HG03469 (cell line): ENCODE measurements at regions not wholly inside any gene's neighbourhood (a gene's known extent, or its start where the extent isn't known, plus 50 kb on each side); places are given as distances from the start of the nearest gene placed in this dataset.

Experiments
- ATAC-seq: cut with Tn5 transposase; IDR thresholded peaks from one replicate; pipeline ENCODE4 v1.9.1; 2021; ENCODE audit warnings: mild to moderate bottlenecking, moderate library complexity, moderate number of reproducible peaks; ENCODE audit not compliant: unreplicated experiment

DNA sequence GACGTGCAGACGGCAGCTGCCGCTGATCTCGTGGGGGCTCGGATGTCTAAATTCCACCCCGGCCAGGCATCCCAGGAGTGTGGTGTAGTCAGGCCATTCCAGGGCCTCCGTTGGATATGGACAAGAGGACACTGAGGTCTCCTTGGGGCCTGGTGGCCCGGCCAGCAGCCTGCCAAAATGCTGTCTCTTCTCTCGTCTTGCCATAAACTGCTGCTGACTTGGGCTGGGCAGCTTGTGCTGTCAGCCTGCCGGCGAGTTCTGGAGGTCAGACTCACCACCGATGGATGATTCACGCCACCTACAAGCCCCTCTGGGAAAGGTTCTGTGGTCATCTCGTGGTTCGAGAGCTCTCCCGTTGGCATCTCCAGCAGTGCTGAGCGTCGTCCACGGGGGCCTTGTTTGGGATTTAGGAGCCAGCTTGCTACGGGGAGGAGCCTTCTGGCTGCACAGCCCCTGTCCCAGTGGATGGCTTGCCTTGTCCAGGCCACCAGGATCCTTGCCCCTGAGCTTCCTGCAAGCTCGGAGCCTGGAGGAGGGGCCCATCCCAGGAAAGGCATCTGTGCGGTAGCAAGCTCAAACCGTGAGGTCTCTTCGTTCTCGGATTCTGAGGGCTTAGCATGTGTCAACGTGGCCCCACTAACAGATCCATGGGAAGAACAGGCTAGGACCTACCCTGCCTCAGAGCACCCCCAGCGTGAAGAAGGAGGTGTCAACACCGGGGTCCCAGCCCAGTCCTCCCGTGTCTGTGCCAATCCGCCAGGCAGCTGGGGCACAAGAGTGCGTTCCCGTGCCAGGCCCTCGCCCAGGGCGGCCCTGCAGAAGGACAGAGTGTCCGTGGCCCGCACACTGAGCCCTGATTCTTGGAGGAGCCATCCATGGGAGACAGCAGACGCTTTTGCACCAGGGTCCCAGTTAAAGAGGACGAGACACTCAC lies 1114.1 kb downstream of the BRD1 start:
- no peak for ATAC-seq

DNA sequence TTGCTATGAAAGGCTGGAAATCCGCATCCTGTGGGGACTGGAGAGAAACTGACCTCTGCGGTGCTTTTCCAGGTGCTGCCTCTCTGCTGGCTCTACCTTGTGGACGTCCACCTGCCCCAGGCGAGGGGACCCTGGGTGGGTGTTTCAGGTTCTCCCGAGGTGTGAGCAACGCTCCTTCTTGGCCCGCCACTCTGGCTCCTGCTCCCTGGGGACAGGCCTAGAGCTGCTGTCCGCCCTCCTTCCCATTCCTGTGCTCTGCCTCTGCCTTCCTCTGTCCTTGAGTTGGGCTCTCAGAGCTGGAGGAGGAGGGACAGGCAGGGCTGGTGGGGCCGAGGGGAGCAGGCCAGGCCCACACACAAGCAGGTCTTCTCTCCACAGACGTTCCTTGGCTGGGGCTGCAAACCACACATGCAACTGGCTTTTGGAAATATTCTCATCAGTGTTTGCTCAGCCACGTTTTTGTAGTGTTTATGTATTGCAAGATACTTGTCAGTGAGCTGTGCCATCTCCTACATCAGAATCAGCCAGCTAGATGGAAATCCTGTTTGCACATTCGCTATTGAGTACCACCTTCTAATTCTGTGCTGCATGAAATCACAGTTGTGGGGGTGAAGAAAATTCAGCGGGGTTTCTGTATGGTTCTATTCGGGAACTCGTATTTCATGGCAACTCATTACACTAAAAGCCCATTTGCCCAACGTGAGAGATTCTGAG lies 1115.0 kb downstream of the BRD1 start:
- no peak for ATAC-seq

DNA sequence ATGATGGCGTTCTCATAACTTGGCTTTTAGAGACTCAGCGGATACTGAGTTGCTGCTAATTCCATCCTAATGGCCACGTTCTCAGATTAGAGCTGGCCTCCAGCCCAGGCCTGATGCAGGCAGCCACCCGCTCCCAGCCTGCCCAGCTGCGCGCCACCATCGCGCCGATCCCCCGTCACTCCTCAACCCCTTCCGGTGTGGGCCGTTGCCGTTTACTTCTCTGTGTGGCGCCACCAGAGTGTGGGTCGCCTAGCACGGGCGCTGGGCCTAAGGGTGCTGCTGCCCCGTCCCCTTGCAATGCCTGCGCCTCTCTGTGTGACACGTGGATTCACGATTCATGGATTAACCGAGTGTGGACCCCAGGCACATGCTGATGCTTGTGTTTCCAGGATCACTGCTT lies 1116.0 kb downstream of the BRD1 start:
- no peak for ATAC-seq

DNA sequence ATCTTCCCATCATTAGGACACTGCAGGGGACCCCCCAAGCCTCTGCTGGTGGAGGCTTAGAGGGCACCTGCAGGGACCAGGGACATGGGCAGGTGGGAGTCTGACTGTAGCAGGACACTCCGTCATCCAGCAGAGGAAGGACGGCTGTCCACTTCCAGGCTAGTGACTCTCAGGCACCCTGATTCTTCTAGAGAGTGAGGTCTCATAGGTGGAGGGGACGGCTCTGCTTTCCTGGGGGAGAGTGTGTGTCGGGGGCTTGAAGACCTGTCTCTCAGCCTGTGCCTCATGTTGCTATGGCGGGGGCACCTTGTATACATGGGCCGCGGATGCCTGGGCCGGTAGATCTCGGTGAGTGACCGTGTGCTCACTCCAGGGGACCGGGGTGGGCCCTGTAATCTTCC lies 1116.6 kb downstream of the BRD1 start:
- ATAC-seq = no peak

DNA sequence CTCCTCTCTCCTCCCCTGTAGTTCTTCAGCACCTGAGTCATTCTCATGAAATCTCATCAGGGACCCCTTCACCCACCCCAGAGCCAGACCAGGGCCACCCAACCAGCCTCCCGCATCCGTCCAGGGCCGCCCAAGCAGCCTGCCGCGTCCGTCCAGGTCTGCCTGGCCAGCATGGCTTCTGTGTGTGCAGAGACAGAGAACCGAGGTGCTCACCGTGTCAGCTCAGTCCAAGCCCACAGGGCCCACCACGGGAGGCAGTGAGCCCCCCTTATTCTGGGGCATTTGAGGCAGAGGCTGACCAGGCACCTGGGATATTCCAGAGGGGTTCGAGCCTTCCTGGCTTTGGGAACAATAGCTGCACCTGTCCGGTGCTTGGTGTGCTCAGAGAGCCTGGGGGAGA lies 1117.3 kb downstream of the BRD1 start:
- ATAC-seq = no peak

DNA sequence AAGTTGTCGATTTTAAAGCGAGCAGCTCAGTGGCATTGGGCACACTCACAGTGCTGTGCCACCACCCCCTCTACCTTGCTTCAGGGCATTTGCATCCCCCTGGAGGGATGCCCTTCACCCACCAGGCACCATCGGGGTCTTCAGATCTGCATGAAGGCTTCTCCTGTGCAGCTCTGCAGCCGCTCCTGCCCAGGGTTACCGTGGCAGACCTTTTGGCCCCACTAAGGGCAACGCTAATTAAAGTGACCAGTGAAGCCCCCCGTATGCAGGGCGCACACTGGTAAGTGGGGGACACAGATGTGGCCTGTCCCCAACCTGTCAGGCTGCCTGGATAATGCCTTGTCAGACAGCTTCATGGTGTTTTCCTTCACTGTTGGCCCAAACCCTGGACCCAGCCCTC lies 1117.7 kb downstream of the BRD1 start:
- no peak for ATAC-seq

DNA sequence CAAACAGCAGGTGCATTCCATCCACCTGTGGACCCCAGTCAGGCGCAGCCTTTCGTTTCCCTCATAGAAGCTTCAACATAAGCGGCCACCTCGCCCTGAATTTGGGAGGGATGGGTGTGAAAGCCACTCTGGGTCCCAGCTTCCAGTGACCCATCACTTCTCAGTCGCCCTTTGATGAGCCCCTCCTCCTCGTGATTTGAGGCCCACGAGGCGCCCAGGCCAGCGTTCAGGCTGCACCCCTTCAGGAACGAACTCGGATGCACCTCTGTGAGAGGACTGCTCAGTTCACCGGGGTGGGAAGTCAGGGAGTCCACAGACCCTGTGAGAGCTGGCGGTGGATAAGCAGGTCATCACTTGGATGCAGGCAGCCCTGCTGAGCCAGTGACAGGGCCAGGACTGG lies 1118.2 kb downstream of the BRD1 start:
- ATAC-seq = no peak

DNA sequence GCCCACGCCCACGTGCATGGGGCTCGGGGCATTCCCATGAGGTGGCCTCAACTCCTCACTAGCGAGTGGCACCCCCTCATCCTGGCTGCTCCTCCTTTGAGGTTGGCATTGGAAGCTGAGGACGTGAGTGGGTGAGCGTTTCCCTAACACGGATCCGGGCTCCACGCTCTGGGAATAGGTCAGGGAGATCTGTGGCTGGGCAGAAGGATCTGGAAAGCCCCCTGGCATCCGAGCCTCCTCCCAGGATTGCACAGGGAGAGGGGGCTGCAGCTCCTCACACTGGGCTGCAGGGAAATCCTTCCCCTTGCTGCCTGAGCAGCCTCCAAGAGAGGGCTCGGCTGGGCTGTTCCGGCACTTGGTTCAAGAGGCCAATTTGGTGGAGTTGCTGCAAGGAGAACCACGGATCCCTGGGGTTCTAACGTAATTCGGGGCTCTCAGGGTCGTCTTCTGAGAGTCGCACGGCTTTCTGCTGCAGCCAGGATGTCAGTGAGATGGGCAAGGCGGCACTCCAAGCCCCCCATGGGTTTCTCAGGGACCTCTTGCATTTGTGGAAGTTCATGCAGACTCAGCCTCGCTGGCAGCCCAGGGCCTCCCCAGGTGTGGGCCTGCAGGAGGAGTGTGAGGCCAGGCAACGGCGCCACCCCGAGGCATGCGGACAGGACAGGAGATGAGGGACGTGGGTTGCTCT lies 1119.0 kb downstream of the BRD1 start:
- no peak for ATAC-seq

DNA sequence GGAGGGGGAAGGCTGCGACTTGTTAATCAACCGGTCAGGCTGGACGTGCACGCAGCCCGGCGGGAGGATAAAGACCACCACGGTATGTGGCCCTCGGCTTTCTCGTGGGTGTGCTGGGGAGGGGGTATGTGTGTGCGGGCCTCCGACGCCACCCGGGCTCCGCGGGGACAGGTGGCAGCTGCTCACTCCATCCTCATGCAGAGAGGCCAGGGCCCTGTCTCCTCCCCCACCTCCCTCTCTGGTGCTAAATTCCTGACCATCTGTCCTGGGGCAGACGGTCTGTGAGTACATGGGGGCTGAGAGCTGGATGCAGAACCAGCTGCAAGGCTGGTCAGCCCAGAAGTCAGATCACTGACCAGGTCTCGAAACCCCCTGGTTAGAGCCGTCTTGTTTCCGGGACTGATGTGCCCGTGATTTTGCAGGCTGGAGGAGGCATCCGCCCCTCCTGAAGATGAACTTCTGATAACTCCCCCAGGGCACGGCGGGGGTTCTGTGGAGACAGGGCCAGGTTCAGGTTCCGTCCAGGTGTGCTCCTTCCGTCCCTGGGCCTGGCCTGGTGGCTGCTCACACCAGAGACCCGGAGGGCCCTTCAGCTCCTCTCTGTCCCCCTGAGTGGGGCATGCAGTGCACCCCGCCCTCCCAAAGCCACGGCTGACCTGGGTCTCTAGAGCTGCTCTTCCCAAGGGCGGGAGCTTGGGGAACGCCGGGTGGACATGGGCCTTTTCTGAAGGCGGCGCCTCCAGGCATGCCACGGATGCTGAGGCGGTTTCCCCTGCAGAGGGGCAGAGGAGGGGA lies 1119.7 kb downstream of the BRD1 start:
- no peak for ATAC-seq

DNA sequence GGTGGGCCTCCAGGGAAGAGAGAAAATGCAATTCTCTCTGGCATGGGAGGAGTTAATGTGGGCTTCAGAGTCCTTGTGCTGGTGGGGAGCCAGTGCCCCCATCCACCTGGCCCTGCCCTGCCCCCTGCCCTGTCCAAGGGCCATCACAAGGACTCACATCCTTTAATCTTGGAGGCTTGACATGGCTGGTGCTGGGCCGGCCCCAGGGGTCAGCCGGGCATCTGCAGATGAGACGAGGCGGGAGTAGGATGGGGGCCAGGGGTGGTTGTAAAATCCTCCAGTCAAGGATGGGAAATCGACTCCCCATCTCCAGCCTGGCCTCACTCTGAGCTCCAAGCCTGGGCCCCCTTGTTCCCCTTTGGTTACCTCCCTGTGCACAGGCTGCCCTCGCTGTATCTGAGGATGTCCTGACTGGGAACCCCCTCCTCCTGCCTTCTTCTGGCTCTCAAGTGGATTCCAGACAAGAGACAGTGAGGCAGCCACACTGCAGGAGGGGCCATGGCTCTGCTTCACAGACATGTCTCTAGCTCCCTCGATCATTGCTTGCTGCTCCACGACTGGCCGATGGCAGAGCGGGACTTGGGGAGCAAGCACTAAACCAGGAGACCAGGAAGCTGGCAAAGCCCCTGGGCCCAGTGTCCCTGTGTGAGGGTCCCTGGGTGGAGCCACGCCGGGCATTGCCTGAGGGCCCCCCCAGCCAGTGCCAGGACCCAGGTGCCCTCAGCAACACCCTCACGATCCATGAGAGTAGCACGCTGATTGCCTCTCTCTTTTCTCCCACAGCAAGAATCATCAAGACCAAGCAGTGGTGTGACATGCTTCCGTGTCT lies 1120.5 kb downstream of the BRD1 start:
- no peak for ATAC-seq

DNA sequence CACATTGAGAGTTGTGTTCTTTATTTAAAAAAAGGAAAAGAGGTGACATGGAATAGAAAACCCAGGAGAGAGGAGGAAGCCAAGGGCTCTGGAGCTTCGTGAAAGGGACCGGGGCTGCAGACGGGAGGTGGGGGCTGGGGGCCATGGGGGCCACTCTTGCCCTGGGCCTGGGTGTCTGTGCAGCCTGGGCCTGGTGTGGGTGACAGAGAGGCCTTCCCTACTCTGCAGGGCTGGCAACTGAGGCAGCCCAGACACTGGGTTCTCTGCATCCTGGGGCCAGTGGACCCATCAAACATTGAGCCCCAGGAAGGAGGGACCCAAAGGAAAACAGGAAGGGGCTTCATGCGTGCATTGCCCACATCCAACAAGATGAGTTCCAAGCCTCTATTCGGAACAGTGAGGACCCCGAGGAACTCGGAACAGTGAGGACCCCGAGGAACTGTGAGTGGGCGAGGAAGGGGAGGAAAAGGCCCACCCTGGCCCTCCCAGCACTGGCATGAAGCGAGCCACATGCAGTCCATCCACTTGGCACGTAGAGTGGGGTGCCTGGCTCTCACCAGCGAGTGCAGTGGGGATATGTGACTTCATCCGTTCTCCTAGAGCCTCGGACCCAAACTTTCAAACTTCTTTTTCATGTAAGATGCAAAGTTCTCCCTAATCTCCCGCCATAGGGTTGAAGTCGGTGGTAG lies 1121.6 kb downstream of the BRD1 start:
- no peak for ATAC-seq

DNA sequence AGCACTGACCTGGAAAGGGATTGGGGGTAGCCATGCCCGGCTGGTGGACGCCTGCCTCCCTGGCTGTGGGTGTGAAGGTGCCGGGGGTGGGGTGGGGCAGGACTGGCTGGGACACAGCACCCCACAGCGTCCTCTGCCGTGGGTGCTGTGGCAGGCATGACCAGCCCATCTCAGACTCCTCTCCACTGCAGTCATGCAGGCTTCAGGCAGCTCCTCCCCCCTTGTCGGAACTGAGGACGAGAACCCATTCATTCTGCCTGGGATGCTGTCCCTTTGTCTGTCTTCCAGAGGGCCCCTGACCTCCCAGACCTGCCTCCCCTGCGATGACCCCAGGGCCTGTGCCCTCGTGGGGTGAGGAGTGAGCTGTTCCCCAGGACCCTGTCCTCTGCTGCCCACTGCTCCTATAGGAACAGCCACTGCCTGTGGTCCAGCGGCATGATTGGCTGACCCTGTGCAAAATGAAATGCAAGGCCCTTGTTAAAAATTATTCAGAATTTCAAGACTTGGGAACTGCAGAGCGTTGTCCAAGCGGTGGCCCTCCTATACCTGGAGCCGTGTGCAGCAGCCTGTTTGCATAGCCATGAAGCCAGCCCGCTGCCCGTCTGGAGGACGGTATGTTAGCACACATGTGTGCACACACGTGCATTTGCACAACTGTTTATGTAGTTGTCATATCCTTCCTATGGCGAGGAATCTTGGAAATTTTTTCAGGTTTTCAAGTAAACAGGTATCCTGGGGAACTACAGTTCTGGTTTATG lies 1122.3 kb downstream of the BRD1 start:
- no peak for ATAC-seq

DNA sequence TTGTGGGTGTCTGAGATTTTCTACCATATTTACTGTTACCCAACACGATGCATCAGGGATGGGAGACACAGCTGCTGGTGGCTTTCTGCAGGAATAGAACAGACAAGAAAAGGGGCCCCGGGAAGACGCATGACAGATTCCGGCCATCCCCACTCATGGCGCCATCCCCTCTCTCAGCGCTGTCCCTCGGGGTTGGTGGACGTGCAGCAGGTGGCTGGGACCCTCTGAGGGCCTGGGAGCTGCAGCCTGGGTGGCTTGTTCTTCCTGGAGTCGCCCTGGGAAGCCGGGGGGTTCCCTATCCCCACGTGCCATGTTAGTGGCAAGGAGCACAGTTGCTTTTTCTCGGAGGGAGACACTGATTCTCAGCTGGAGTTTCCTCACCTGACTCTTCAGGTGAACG lies 1123.3 kb downstream of the BRD1 start:
- ATAC-seq = no peak

DNA sequence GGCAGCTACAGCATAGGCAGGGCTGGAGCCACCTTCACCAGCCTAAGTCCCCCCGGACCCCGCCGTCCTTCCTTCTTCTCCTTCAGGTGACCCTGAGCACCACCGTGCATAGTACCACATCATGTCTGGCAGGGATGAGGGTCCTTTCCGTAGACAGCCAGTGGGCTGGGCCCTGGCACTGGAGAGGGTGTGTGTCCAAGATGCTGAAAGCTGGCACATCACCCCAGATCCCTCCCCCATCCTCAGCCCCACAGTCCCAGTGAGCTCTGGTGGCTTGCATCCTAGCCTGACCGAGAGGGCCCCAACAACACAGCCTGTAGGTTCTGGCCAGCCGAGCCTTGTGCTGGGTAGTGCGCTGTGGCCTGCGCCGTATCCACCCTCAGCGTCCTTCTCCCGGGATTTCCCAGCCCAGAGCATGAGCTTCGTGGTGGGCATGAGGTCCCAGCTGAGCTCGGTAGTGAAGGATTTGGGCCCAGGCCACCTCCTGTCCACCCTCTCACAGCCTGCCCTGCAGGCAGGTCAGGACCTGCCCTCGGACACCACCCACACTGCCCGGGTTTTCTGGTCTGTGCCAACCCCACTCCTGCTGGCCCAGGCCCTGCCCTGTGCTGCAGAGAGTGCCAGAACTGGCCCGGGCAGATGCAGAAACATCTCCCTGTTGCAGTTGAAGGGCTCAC lies 1124.3 kb downstream of the BRD1 start:
- no peak for ATAC-seq

DNA sequence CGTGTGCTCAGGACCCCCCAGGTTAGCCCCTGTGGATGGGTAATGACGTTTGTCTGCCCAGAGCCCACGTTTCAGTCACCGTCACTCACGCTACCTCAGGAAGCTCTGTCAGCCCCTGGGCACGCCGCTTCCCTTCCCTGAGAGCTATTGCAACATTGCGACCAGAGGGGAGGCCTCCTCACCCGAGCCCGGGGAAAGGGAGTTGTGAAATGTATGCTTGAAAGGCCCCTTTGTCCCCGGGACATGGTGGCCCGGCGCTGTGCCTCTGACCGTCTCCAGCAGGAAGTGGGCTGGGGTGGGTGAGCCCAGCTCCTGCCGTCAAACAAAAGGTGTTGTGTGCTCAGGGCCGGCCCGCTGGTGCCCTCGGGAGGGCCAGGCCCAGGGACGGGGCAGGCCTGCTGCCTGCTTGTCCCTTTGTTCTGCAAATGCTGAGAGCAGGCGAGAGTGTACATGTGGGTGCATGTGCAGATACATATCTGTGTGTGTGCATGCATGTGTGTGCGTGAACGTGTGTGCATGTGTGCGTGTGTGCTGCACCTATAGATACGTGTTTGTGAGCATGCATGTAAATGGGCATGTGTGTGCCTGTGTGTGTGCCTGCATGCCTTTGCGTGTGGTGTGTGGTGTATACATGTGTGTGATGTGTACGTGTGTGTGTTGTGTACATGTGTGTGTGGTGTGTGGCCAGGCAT lies 1125.0 kb downstream of the BRD1 start:
- no peak for ATAC-seq

DNA sequence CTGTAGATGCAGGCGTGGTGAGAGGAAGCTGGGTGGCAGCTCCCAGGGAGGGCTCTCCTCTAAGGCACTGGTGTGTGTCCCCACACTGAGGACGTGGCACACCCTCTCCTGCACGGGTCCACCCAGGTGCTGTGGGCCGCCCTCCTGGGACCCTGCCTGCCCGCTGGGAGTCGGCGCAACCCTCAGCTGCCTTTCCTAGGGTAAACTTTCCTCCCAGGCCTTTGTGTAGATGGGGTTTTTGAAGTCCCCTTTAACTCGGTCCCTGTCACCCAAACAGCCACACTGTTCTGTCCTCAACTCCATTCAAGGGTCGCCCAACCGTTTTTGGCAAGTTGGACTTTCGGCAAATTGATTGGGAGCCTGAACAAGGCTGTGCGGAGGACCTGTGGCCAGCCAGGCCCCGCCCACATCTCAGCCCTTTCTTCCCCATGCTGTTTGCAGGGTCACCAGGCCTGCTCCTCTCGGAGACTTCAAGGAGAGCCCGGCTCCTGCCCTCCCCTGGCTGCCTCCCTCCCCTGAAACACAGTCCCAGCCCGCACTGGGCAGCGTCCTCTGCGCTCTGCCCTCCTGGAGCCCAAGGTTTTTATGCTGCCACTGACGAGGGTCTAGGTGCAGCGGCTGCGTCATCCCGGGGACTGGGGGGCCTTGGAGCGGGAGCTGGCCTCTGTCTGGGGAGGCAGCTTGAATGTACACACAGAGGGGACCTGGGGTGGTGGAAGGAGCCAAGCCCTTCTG lies 1126.2 kb downstream of the BRD1 start:
- no peak for ATAC-seq
